H1 (cell line): ENCODE measurements at regions not wholly inside any gene's neighbourhood (a gene's known extent, or its start where the extent isn't known, plus 50 kb on each side); places are given as distances from the start of the nearest gene placed in this dataset.

Experiments used
- CBX8 ChIP-seq: fragments of 300-800, 300-1000 bp; sonication (generic); IDR thresholded peaks from 2 replicates; pipeline ENCODE4 v1.7.1; 2016; ENCODE audit warnings: low read depth, low read length, borderline replicate concordance
- CEBPB ChIP-seq: IDR thresholded peaks from 2 replicates; pipeline ENCODE4 v1.6.1; 2012; ENCODE audit warnings: low read depth, low read length
- RNF2 ChIP-seq: fragments of 200-900, 300-1000 bp; sonication (generic); IDR thresholded peaks from 2 replicates; pipeline ENCODE4 v1.7.1; 2016; ENCODE audit warnings: borderline replicate concordance, low read depth, mild to moderate bottlenecking, antibody characterized with exemption, low read length; ENCODE audit not compliant: poor library complexity, severe bottlenecking; ENCODE audit errors: missing control alignments
- SUZ12 ChIP-seq: fragments of 200-600 bp; sonication (generic); IDR thresholded peaks from 2 replicates; pipeline ENCODE4 v1.6.1; 2012; ENCODE audit warnings: mild to moderate bottlenecking, inconsistent platforms, low read length, moderate library complexity, mixed read lengths
- TF ChIP-seq, protein P1 (sequence below): fragments of 300-600 bp; sonication (generic); IDR thresholded peaks from 2 replicates; pipeline ENCODE4 v1.7.1; 2012; ENCODE audit warnings: low read length, moderate library complexity, mild to moderate bottlenecking, inconsistent platforms; ENCODE audit not compliant: insufficient replicate concordance

DNA sequence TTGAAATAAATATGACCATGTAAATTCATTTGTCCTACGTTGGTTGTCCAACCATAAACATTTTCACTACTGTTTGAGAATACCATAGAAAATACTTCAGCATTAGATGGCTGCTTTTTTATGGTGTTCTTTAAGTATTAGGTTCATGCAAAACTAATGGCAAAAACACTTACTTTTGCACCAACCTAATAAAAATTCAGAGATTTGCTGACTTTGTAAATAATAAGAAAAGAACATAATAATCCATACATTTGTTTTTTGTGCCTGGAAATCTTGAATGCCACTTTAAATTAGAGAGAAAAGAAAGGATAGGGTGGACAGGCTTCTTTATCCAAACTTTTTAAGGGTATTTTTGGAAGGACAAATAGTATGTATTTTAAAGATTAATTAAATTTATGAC is 719.7 kb upstream of the TYRP1 start (continued):
- TF ChIP-seq, protein P1, sequence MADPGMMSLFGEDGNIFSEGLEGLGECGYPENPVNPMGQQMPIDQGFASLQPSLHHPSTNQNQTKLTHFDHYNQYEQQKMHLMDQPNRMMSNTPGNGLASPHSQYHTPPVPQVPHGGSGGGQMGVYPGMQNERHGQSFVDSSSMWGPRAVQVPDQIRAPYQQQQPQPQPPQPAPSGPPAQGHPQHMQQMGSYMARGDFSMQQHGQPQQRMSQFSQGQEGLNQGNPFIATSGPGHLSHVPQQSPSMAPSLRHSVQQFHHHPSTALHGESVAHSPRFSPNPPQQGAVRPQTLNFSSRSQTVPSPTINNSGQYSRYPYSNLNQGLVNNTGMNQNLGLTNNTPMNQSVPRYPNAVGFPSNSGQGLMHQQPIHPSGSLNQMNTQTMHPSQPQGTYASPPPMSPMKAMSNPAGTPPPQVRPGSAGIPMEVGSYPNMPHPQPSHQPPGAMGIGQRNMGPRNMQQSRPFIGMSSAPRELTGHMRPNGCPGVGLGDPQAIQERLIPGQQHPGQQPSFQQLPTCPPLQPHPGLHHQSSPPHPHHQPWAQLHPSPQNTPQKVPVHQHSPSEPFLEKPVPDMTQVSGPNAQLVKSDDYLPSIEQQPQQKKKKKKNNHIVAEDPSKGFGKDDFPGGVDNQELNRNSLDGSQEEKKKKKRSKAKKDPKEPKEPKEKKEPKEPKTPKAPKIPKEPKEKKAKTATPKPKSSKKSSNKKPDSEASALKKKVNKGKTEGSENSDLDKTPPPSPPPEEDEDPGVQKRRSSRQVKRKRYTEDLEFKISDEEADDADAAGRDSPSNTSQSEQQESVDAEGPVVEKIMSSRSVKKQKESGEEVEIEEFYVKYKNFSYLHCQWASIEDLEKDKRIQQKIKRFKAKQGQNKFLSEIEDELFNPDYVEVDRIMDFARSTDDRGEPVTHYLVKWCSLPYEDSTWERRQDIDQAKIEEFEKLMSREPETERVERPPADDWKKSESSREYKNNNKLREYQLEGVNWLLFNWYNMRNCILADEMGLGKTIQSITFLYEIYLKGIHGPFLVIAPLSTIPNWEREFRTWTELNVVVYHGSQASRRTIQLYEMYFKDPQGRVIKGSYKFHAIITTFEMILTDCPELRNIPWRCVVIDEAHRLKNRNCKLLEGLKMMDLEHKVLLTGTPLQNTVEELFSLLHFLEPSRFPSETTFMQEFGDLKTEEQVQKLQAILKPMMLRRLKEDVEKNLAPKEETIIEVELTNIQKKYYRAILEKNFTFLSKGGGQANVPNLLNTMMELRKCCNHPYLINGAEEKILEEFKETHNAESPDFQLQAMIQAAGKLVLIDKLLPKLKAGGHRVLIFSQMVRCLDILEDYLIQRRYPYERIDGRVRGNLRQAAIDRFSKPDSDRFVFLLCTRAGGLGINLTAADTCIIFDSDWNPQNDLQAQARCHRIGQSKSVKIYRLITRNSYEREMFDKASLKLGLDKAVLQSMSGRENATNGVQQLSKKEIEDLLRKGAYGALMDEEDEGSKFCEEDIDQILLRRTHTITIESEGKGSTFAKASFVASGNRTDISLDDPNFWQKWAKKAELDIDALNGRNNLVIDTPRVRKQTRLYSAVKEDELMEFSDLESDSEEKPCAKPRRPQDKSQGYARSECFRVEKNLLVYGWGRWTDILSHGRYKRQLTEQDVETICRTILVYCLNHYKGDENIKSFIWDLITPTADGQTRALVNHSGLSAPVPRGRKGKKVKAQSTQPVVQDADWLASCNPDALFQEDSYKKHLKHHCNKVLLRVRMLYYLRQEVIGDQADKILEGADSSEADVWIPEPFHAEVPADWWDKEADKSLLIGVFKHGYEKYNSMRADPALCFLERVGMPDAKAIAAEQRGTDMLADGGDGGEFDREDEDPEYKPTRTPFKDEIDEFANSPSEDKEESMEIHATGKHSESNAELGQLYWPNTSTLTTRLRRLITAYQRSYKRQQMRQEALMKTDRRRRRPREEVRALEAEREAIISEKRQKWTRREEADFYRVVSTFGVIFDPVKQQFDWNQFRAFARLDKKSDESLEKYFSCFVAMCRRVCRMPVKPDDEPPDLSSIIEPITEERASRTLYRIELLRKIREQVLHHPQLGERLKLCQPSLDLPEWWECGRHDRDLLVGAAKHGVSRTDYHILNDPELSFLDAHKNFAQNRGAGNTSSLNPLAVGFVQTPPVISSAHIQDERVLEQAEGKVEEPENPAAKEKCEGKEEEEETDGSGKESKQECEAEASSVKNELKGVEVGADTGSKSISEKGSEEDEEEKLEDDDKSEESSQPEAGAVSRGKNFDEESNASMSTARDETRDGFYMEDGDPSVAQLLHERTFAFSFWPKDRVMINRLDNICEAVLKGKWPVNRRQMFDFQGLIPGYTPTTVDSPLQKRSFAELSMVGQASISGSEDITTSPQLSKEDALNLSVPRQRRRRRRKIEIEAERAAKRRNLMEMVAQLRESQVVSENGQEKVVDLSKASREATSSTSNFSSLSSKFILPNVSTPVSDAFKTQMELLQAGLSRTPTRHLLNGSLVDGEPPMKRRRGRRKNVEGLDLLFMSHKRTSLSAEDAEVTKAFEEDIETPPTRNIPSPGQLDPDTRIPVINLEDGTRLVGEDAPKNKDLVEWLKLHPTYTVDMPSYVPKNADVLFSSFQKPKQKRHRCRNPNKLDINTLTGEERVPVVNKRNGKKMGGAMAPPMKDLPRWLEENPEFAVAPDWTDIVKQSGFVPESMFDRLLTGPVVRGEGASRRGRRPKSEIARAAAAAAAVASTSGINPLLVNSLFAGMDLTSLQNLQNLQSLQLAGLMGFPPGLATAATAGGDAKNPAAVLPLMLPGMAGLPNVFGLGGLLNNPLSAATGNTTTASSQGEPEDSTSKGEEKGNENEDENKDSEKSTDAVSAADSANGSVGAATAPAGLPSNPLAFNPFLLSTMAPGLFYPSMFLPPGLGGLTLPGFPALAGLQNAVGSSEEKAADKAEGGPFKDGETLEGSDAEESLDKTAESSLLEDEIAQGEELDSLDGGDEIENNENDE = no peak
- TF ChIP-seq CEBPB = no peak
- TF ChIP-seq RNF2 = no peak
- no peak for TF ChIP-seq CBX8
- TF ChIP-seq SUZ12 = no peak
